GM12801 (cell line): ENCODE measurements at regions not wholly inside any gene's neighbourhood (a gene's known extent, or its start where the extent isn't known, plus 50 kb on each side); places are given as distances from the start of the nearest gene placed in this dataset.

Source experiments
- TF ChIP-seq, protein P1 (sequence below): IDR thresholded peaks from one replicate; pipeline ENCODE4 v1.5.1; 2011; ENCODE audit warnings: control low read depth; ENCODE audit not compliant: insufficient read length; ENCODE audit errors: extremely low read depth

DNA sequence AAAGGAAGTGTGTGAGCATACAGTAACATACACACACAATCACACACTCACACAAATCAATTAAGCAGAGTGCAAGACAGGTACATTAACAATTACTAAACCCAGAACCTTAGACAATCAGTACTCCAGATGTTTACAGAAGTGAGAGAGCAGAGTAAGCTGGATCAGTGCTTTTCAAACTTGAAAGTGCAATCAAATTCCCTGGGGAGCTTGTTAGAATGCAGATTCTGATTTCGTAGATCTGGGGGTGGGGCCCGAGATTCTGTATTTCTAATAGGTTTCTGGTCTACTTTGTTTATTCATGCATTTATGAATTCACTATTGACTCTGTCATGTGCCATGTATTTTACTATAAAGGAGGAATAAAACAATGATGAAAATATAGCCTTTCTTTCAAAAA lies 179.6 kb upstream of the PHYHIPL start:
- TF ChIP-seq, protein P1, sequence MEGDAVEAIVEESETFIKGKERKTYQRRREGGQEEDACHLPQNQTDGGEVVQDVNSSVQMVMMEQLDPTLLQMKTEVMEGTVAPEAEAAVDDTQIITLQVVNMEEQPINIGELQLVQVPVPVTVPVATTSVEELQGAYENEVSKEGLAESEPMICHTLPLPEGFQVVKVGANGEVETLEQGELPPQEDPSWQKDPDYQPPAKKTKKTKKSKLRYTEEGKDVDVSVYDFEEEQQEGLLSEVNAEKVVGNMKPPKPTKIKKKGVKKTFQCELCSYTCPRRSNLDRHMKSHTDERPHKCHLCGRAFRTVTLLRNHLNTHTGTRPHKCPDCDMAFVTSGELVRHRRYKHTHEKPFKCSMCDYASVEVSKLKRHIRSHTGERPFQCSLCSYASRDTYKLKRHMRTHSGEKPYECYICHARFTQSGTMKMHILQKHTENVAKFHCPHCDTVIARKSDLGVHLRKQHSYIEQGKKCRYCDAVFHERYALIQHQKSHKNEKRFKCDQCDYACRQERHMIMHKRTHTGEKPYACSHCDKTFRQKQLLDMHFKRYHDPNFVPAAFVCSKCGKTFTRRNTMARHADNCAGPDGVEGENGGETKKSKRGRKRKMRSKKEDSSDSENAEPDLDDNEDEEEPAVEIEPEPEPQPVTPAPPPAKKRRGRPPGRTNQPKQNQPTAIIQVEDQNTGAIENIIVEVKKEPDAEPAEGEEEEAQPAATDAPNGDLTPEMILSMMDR = no peak

DNA sequence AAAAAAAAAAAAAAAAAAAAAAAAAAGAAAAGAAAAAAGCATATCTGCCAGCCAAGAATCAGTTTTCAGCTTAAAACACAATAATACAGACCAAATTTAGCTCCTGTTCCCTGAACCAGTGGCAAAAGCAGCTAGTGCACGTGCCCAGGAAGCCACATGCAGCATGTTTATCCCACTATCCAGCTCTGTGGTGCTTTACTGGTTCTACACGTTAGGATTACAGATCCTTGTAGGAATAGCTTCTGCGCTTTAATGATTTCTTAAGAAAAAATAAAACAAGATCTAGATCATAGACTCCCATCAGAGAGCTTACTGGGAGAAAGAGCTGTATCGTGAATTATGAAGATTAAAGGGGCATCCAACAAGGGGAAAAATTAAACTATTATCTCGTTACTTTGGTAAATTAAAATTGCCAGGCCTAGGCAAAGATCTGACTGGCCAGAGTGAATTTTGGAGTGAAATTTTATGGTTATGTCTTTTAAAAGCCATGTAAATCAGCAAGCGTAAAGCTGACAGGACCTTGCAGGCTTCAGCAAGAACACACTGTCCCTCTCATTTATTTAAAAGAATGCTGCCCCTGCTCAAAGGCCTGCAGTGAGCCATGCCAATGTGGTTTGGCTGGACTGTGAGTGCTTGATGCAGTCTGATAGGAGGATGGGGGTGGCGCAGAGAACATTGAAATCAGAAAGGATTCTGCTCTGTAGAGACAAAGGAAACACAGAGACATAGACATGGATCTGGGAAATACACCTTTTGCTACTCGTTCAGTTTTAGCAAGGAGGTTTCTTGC lies 177.3 kb upstream of the PHYHIPL start:
- TF ChIP-seq, protein P1 = no peak

- TF ChIP-seq, protein P1 = no peak
Observed at GRCh38 chr10:59000162-59000825, 176.1 kb upstream of the PHYHIPL start.

DNA sequence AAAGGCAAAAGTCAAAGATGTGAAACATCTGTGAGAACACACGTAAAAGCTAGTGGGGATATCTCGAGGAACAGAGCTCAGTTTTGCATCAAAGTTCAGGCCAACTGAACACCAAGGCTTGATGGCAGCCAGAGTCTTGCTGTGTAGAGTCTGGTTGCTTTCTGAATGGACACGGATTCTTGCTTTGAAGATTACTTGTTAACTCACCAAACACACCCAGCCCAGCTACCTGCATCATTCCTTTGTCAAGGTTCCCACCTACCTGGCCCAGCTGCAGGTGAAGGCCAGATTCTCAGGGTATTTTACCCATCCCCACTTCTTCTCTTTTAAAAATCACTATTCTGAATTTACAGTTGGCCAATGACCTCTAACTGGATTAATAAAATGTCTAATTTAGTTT lies 174.4 kb upstream of the PHYHIPL start:
- TF ChIP-seq, protein P1 = no peak

GRCh38 chr10:59003203-59003602 lies 173.2 kb upstream of the PHYHIPL start:
- TF ChIP-seq, protein P1 = no peak

GRCh38 chr10:59004392-59004791 lies 172.1 kb upstream of the PHYHIPL start:
- TF ChIP-seq, protein P1 = no peak

DNA sequence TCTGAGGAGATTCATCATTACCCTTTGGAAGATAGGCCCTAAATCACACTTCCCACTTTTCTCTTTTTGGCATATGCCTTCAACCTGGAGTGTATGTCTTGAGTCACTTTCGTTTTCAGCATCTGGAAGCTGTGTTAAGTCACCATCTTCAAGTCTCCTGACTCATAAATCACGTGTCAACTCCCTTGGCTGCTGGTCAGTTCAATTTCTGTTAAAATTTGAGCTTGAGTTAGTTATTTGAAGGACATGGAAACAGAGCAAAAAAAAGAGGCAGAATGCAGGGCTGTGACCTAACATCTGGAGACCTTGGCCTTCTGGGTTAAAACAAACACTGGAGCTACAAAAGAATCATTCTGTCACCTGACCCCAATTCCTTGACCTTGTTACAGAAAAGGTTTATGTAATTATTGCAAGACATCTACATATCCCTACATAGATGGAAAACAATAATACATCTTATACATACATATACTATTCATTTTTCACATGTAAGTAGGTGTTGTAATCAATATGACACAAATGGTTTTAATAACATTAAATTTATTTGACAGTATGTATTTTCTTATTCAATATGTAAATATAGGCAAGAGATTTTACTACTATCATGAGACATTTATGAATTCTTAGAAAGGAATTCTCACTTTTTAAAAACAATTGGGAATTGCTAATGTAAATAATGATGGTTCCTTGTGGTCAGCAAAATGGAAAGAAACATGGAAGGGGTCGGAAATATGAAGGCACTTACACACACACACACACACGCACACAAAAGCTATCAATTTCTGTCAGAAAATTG lies 169.7 kb upstream of the PHYHIPL start:
- TF ChIP-seq, protein P1 = no peak
